ENCODE measurements at regions not wholly inside any gene's neighbourhood (a gene's known extent, or its start where the extent isn't known, plus 50 kb on each side); places are given as distances from the start of the nearest gene placed in this dataset.
"Not testable (repeated sequence)": the region's sequence is repeated elsewhere in the genome, so short reads cannot be mapped to it uniquely, and the experiment has no call there.

DNA sequence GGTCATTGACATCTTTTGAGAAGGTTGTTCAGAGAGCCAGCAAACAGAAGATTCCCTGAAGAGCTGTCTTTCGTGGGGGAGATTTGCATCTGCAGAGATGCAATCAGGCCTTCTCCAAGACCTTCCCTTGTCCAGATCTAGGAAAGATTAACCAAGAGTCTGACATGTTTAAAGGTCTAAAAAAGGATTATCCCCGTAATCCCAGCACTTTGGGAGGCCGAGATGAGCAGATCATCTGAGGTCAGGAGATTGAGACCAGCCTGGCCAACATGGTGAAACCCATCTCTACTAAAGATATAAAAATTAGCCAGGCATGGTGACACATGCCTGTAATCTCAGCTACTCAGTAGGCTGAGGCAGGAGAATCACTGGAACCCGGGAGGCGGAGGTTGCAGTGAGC lies 169.6 kb upstream of the IRF2BP2 start:
- H3K36me3 ChIP-seq (ENCODE audit: control insufficient read depth in 2 of 2, insufficient read depth in 1 of 2, low read length in 2 of 2); POLR2A ChIA-PET; H3K4me1 ChIP-seq (ENCODE audit: control insufficient read depth, insufficient read depth, low read length); H3K27ac ChIP-seq (ENCODE audit: extremely low read depth, low read depth, low read length); H3K9me3 ChIP-seq (ENCODE audit: control insufficient read depth, insufficient read depth, low read depth, low read length); H3K4me3 ChIP-seq (ENCODE audit: low read depth, low read length): not testable (repeated sequence)
- CTCF ChIA-PET, result interaction anchor here (0.6 to 2.2 kb wide), 3 partner anchors 8 to 328 kb away, joined by 3 to 6 read pairs (median 3); no protein-coding TSS in a partner anchor
- TF ChIP-seq ZNF521 (tag by site-specific recombination; IDR thresholded peaks at IDR 0.05), result peak; percentile 22; the same call in 1 of the 2 replicates

DNA sequence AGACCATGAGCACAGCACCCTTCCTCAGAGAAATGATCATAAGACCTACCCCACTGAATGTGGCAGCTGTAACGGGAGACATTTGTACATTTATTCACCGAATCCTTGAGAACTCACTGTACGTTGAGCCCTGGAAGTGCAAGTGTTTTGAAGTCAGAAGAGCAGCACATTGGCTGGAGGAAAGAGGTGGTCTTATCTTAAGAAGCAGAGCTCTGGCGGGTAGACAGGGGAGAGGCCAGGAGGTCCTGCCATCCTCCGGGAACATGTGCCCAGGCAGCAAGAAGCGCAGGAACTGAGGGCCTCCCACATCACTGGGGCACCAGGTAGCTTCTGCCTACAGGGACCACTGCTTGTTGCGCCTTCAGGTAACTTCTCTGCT lies 169.2 kb upstream of the IRF2BP2 start:
- Histone ChIP-seq H3K4me1 (ENCODE audit: control insufficient read depth, insufficient read depth, low read length) (no peaks in the 10 kb centered on the region), H3K9me3 (ENCODE audit: control insufficient read depth, insufficient read depth, low read depth, low read length) (no peaks in the 10 kb centered on the region), H3K27ac (ENCODE audit: extremely low read depth, low read depth, low read length) (no peak overlapping the region), H3K4me3 (ENCODE audit: low read depth, low read length) (no peak overlapping the region), H3K36me3 (ENCODE audit: control insufficient read depth in 2 of 2, insufficient read depth in 1 of 2, low read length in 2 of 2) (no peaks in the 10 kb centered on the region)
- POLR2A ChIA-PET, result no interaction called here
- CTCF ChIA-PET, result interaction anchor here (0.6 to 1.0 kb wide), 3 partner anchors 33 to 329 kb away, joined by 3 to 6 read pairs (median 3); no protein-coding TSS in a partner anchor
- no peak for TF ChIP-seq KLF10 (tag by site-specific recombination; IDR thresholded peaks at IDR 0.05)
- TF ChIP-seq ZBTB49 (tag by site-specific recombination; IDR thresholded peaks at IDR 0.05; ENCODE audit: low read depth), result no peak
- no peak for TF ChIP-seq SCRT1 (tag by site-specific recombination; IDR thresholded peaks at IDR 0.05; ENCODE audit: borderline replicate concordance)
- no peak for TF ChIP-seq ZNF148 (tag by site-specific recombination; IDR thresholded peaks at IDR 0.05; ENCODE audit: borderline replicate concordance)
- TF ChIP-seq ZNF791 (tag by site-specific recombination; IDR thresholded peaks at IDR 0.05), result no peak
- TF ChIP-seq, protein P1, sequence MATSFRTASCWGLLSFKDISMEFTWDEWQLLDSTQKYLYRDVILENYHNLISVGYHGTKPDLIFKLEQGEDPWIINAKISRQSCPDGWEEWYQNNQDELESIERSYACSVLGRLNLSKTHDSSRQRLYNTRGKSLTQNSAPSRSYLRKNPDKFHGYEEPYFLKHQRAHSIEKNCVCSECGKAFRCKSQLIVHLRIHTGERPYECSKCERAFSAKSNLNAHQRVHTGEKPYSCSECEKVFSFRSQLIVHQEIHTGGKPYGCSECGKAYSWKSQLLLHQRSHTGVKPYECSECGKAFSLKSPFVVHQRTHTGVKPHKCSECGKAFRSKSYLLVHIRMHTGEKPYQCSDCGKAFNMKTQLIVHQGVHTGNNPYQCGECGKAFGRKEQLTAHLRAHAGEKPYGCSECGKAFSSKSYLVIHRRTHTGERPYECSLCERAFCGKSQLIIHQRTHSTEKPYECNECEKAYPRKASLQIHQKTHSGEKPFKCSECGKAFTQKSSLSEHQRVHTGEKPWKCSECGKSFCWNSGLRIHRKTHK (tag by site-specific recombination; IDR thresholded peaks at IDR 0.05), result no peak
- no peak for TF ChIP-seq ZNF280D (tag by site-specific recombination; IDR thresholded peaks at IDR 0.05)
- TF ChIP-seq ZNF585B (tag by site-specific recombination; IDR thresholded peaks at IDR 0.05), result no peak
- TF ChIP-seq OSR2 (tag by site-specific recombination; IDR thresholded peaks at IDR 0.05), result no peak
- TF ChIP-seq SETDB1 (IDR thresholded peaks at IDR 0.05; ENCODE audit: insufficient read length, low read length), result no peak
- TF ChIP-seq, protein P2, sequence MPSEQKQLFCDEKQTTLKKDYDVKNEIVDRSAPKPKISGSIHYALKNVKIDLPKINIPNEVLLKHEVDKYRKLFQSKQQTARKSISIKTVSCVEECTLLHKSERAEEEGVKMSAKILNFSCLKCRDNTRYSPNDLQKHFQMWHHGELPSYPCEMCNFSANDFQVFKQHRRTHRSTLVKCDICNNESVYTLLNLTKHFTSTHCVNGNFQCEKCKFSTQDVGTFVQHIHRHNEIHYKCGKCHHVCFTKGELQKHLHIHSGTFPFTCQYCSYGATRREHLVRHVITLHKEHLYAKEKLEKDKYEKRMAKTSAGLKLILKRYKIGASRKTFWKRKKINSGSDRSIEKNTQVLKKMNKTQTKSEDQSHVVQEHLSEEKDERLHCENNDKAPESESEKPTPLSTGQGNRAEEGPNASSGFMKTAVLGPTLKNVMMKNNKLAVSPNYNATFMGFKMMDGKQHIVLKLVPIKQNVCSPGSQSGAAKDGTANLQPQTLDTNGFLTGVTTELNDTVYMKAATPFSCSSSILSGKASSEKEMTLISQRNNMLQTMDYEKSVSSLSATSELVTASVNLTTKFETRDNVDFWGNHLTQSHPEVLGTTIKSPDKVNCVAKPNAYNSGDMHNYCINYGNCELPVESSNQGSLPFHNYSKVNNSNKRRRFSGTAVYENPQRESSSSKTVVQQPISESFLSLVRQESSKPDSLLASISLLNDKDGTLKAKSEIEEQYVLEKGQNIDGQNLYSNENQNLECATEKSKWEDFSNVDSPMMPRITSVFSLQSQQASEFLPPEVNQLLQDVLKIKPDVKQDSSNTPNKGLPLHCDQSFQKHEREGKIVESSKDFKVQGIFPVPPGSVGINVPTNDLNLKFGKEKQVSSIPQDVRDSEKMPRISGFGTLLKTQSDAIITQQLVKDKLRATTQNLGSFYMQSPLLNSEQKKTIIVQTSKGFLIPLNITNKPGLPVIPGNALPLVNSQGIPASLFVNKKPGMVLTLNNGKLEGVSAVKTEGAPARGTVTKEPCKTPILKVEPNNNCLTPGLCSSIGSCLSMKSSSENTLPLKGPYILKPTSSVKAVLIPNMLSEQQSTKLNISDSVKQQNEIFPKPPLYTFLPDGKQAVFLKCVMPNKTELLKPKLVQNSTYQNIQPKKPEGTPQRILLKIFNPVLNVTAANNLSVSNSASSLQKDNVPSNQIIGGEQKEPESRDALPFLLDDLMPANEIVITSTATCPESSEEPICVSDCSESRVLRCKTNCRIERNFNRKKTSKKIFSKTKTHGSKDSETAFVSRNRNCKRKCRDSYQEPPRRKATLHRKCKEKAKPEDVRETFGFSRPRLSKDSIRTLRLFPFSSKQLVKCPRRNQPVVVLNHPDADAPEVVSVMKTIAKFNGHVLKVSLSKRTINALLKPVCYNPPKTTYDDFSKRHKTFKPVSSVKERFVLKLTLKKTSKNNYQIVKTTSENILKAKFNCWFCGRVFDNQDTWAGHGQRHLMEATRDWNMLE (tag by site-specific recombination; conservative IDR thresholded peaks at IDR 0.05; ENCODE audit: low read depth), result no peak
- TF ChIP-seq ZNF416 (tag by site-specific recombination; IDR thresholded peaks at IDR 0.05), result no peak
- no peak for TF ChIP-seq ZNF202 (tag by site-specific recombination; IDR thresholded peaks at IDR 0.05; ENCODE audit: borderline replicate concordance)
- TF ChIP-seq ZNF292 (tag by site-specific recombination; IDR thresholded peaks at IDR 0.05; ENCODE audit: borderline replicate concordance, low read depth), result no peak
- TF ChIP-seq, protein P3, sequence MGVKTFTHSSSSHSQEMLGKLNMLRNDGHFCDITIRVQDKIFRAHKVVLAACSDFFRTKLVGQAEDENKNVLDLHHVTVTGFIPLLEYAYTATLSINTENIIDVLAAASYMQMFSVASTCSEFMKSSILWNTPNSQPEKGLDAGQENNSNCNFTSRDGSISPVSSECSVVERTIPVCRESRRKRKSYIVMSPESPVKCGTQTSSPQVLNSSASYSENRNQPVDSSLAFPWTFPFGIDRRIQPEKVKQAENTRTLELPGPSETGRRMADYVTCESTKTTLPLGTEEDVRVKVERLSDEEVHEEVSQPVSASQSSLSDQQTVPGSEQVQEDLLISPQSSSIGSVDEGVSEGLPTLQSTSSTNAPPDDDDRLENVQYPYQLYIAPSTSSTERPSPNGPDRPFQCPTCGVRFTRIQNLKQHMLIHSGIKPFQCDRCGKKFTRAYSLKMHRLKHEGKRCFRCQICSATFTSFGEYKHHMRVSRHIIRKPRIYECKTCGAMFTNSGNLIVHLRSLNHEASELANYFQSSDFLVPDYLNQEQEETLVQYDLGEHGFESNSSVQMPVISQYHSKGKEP (tag by site-specific recombination; IDR thresholded peaks at IDR 0.05), result no peak
- no peak for TF ChIP-seq SP7 (tag by site-specific recombination; IDR thresholded peaks at IDR 0.05)
- TF ChIP-seq ZNF660 (tag by site-specific recombination; IDR thresholded peaks at IDR 0.05), result no peak

Data from HEK293 (cell line).